H9 (cell line): ENCODE measurements at regions not wholly inside any gene's neighbourhood (a gene's known extent, or its start where the extent isn't known, plus 50 kb on each side); places are given as distances from the start of the nearest gene placed in this dataset.

ENCODE experiments used
- DNase-seq: peaks from one replicate; pipeline ENCODE4 v3.0.0-alpha.2; 2017
- H2AFZ ChIP-seq: one replicate; pipeline ENCODE4 v1.6.1; 2013; ENCODE audit warnings: mild to moderate bottlenecking, low read length, control low read depth, moderate library complexity
- H2AK5ac ChIP-seq: 2 replicates; pipeline ENCODE4 v1.6.1; 2013; ENCODE audit warnings: low read length, control low read depth, mixed read lengths; ENCODE audit not compliant: insufficient read length
- H2BK120ac ChIP-seq: one replicate; pipeline ENCODE4 v1.6.1; 2013; ENCODE audit warnings: low read depth, mild to moderate bottlenecking, low read length, control low read depth, inconsistent platforms; ENCODE audit not compliant: poor library complexity, severe bottlenecking
- H2BK12ac ChIP-seq: 2 replicates; pipeline ENCODE4 v1.6.1; 2013; ENCODE audit warnings: low read length, control low read depth, mixed read lengths, low read depth; ENCODE audit not compliant: insufficient read length
- H2BK15ac ChIP-seq: 2 replicates; pipeline ENCODE4 v1.6.1; 2013; ENCODE audit warnings: low read depth, low read length, control low read depth
- H2BK20ac ChIP-seq: one replicate; pipeline ENCODE4 v1.6.1; 2013; ENCODE audit warnings: low read depth, mild to moderate bottlenecking, low read length, control low read depth, inconsistent platforms; ENCODE audit not compliant: poor library complexity, severe bottlenecking
- H2BK5ac ChIP-seq: 2 replicates; pipeline ENCODE4 v1.6.1; 2013; ENCODE audit warnings: low read length, control low read depth, mixed read lengths; ENCODE audit not compliant: insufficient read length
- H3K14ac ChIP-seq: 2 replicates; pipeline ENCODE4 v1.6.1; 2013; ENCODE audit warnings: low read length, control low read depth; ENCODE audit not compliant: insufficient read depth
- H3K18ac ChIP-seq: 2 replicates; pipeline ENCODE4 v1.6.1; 2013; ENCODE audit warnings: low read depth, mild to moderate bottlenecking, mixed read lengths, low read length, control low read depth; ENCODE audit not compliant: insufficient read length
- H3K23ac ChIP-seq: 2 replicates; pipeline ENCODE4 v1.6.1; 2013; ENCODE audit warnings: low read length, control low read depth, mixed read lengths, low read depth; ENCODE audit not compliant: insufficient read length
- H3K23me2 ChIP-seq: 2 replicates; pipeline ENCODE4 v1.6.1; 2013; ENCODE audit warnings: low read depth, mild to moderate bottlenecking, mixed read lengths, low read length, control low read depth; ENCODE audit not compliant: insufficient read length, poor library complexity, severe bottlenecking
- H3K27ac ChIP-seq: 2 replicates; pipeline ENCODE4 v1.5.1; 2013; ENCODE audit warnings: low read length, control low read depth, mixed read lengths, low read depth; ENCODE audit not compliant: insufficient read length
- H3K27me3 ChIP-seq: 2 replicates; pipeline ENCODE4 v1.6.1; 2013; ENCODE audit warnings: low read length, control low read depth, inconsistent platforms; ENCODE audit not compliant: insufficient read depth
- H3K4ac ChIP-seq: 2 replicates; pipeline ENCODE4 v1.6.1; 2013; ENCODE audit warnings: low read depth, mild to moderate bottlenecking, control low read depth, inconsistent platforms, low read length, moderate library complexity
- H3K4me1 ChIP-seq: 2 replicates; pipeline ENCODE4 v1.6.1; 2013; ENCODE audit warnings: low read length, control low read depth, inconsistent platforms; ENCODE audit not compliant: insufficient read depth
- H3K4me2 ChIP-seq: 2 replicates; pipeline ENCODE4 v1.6.1; 2013; ENCODE audit warnings: low read length, control low read depth, mixed read lengths; ENCODE audit not compliant: insufficient read length, insufficient read depth
- H3K56ac ChIP-seq: 2 replicates; pipeline ENCODE4 v1.6.1; 2013; ENCODE audit warnings: low read depth, mild to moderate bottlenecking, mixed read lengths, low read length, control low read depth; ENCODE audit not compliant: insufficient read length
- H3K79me1 ChIP-seq: 2 replicates; pipeline ENCODE4 v1.6.1; 2013; ENCODE audit warnings: low read depth, mild to moderate bottlenecking, moderate library complexity, low read length, control low read depth, inconsistent platforms; ENCODE audit not compliant: insufficient read depth, poor library complexity, severe bottlenecking
- H3K79me2 ChIP-seq: 2 replicates; pipeline ENCODE4 v1.6.1; 2013; ENCODE audit warnings: low read length, control low read depth, inconsistent platforms; ENCODE audit not compliant: insufficient read depth
- H3K9ac ChIP-seq: 2 replicates; pipeline ENCODE4 v1.6.1; 2013; ENCODE audit warnings: low read length, control low read depth, mixed read lengths; ENCODE audit not compliant: insufficient read length; ENCODE audit errors: extremely low read depth
- H3K9me3 ChIP-seq: one replicate; pipeline ENCODE4 v1.6.1; 2013; ENCODE audit warnings: low read depth, low read length, inconsistent platforms; ENCODE audit not compliant: control insufficient read depth
- H3T11ph ChIP-seq: one replicate; pipeline ENCODE4 v1.6.1; 2013; ENCODE audit warnings: mild to moderate bottlenecking, low read length, control low read depth, inconsistent platforms
- H4K20me1 ChIP-seq: one replicate; pipeline ENCODE4 v1.6.1; 2013; ENCODE audit not compliant: control insufficient read depth, insufficient read length, insufficient read depth
- H4K5ac ChIP-seq: 2 replicates; pipeline ENCODE4 v1.6.1; 2013; ENCODE audit warnings: low read depth, mild to moderate bottlenecking, mixed read lengths, low read length, control low read depth; ENCODE audit not compliant: insufficient read length
- H4K8ac ChIP-seq: replicated peaks from 2 replicates; pipeline ENCODE4 v1.6.1; 2013; ENCODE audit warnings: low read length, control low read depth, mixed read lengths, low read depth; ENCODE audit not compliant: insufficient read length
- H4K91ac ChIP-seq: 2 replicates; pipeline ENCODE4 v1.6.1; 2013; ENCODE audit warnings: low read depth, mild to moderate bottlenecking, moderate library complexity, mixed read lengths, low read length, control low read depth; ENCODE audit not compliant: insufficient read length
- H3K27ac Mint-ChIP-seq, 3 experiments: 2 replicates in 2 of 3; 3 replicates in 1 of 3; pipeline ENCODE4 v1.8.0; 2020 to 2021; ENCODE audit warnings: mixed read lengths in 3 of 3, mild to moderate bottlenecking in 1 of 3, moderate library complexity in 1 of 3
- H3K27me3 Mint-ChIP-seq: 2 replicates; pipeline ENCODE4 v1.8.0; 2021; ENCODE audit warnings: low read depth, mild to moderate bottlenecking, moderate library complexity, mixed read lengths
- H3K36me3 Mint-ChIP-seq, 3 experiments: 2 replicates in 2 of 3; 3 replicates in 1 of 3; pipeline ENCODE4 v1.8.0; 2020 to 2021; ENCODE audit warnings: low read depth in 3 of 3, mixed read lengths in 3 of 3; ENCODE audit not compliant: insufficient read depth in 1 of 3
- H3K4me1 Mint-ChIP-seq, 2 experiments: 2 replicates each; pipeline ENCODE4 v1.8.0; 2020; ENCODE audit warnings: mixed read lengths in 2 of 2
- H3K4me3 Mint-ChIP-seq, 2 experiments: 2 replicates in 1 of 2; 3 replicates in 1 of 2; pipeline ENCODE4 v1.8.0; 2020 to 2021; ENCODE audit warnings: mild to moderate bottlenecking in 2 of 2, mixed read lengths in 2 of 2, moderate library complexity in 1 of 2
- H3K9me3 Mint-ChIP-seq, 2 experiments: 2 replicates in 1 of 2; 3 replicates in 1 of 2; pipeline ENCODE4 v1.8.0; 2020; ENCODE audit warnings: mild to moderate bottlenecking in 2 of 2, mixed read lengths in 2 of 2, moderate library complexity in 1 of 2
- CTCF ChIP-seq: fragments of 200-600 bp; sonication (generic); conservative IDR thresholded peaks from 3 replicates; pipeline ENCODE4 v1.8.0; 2021; ENCODE audit warnings: antibody characterized with exemption, mild to moderate bottlenecking
- WGBS: extraction: QIAGEN DNeasy Blood & Tissue Kit; methylation state at CpG from one replicate; pipeline ENCODE4 v1.1.7; 2013; ENCODE audit warnings: missing lambda C conversion rate, low lambda C conversion rate, mixed read lengths; ENCODE audit not compliant: insufficient read length; ENCODE audit errors: extremely low coverage; 5-methylcytosine and 5-hydroxymethylcytosine counted together

GRCh38 chr20:51087266-51087665 lies 64.4 kb upstream of the KCNG1 start:
- Histone ChIP-seq H2AK5ac (no peak overlapping the region), H4K20me1 (no peaks in the 10 kb centered on the region), H2AFZ (no peak overlapping the region), H2BK15ac (no peak overlapping the region), H3K23ac (no peak overlapping the region), H3K27me3 (no peaks in the 10 kb centered on the region), H2BK5ac (no peak overlapping the region), H3K79me2 (no peaks in the 10 kb centered on the region), H3K14ac (no peak overlapping the region), H3K9ac (no peak overlapping the region), H3K18ac (no peak overlapping the region), H3K23me2 (no peaks in the 10 kb centered on the region), H2BK120ac (no peak overlapping the region), H4K91ac (no peak overlapping the region), H3K4ac (no peak overlapping the region), H3K56ac (no peak overlapping the region), H3K9me3 (no peaks in the 10 kb centered on the region), H4K8ac (no peak overlapping the region), H2BK20ac (no peak overlapping the region), H3K4me1 (no peaks in the 10 kb centered on the region), H3K27ac (no peak overlapping the region), H2BK12ac (no peak overlapping the region), H3T11ph (no peak overlapping the region), H4K5ac (no peak overlapping the region), H3K79me1 (no peaks in the 10 kb centered on the region), H3K4me2 (no peak overlapping the region)
- Mint-ChIP-seq H3K4me1 (peaks cover 28 to 36% of the 10 kb centered on the region in 2 experiments), H3K27me3 (peaks cover 17% of the 10 kb centered on the region), H3K27ac (peak overlapping the region in 1 of 3 experiments; percentile 15; a peak in 1 of 7 replicates), H3K4me3 (no peak overlapping the region), H3K36me3 (no peaks in the 10 kb centered on the region), H3K9me3 (no peaks in the 10 kb centered on the region; a peak in 3 of 5 replicates)
- DNase-seq, result no peak
- WGBS, result no CpG with 5 or more reads among the region's 4 CpGs
- TF ChIP-seq CTCF, result no peak
